Frontal cortex (tissue), 3 donors: ENCODE measurements at regions not wholly inside any gene's neighbourhood (a gene's known extent, or its start where the extent isn't known, plus 50 kb on each side); places are given as distances from the start of the nearest gene placed in this dataset.

Source experiments
- DNase-seq, 2 donors: peaks; one replicate each; pipeline ENCODE4 v3.0.0; 2012; ENCODE audit warnings: low spot score in 2 of 2
- FAIRE-seq: peaks from 2 replicates; lab custom pipeline; 2012; peaks lifted over from hg19 to GRCh38; lab: Jason Lieb, UNC
- donor health status: control.
- donor health status: control.
- donor health status: control.

- DNase-seq (no peak), FAIRE-seq (no peak)
These were observed 244.9 kb upstream of the BLID start for GRCh38 chr11:122360875-122361274.

- no peak for DNase-seq
- no peak for FAIRE-seq
These were observed 243.1 kb upstream of the BLID start for GRCh38 chr11:122359081-122359571.

GRCh38 chr11:122358292-122358691 lies 242.3 kb upstream of the BLID start:
- DNase-seq (no peak), FAIRE-seq (no peak)

DNA sequence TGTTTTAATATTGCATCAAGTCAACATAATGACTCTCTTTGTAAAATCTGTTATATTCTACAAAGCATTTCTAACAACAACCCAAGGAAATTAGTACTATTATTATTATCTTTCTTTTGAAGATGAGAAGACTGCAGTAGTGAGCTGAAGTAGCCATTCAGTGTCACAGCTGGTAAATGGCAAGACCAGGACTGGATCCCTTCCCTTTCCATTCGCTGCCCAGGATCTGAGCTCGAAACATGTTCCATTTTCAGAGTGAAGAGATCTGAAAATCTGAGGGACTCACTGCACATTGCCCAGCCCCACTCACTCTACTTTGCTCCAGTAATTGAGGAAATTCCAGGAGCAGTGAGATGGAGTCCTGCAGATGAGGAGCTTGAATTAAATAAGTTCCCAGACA lies 240.0 kb upstream of the BLID start:
- DNase-seq (no peak), FAIRE-seq (no peak)

- FAIRE-seq: no peak
- DNase-seq: no peak
These were observed 238.1 kb upstream of the BLID start for GRCh38 chr11:122354025-122354697.

DNA sequence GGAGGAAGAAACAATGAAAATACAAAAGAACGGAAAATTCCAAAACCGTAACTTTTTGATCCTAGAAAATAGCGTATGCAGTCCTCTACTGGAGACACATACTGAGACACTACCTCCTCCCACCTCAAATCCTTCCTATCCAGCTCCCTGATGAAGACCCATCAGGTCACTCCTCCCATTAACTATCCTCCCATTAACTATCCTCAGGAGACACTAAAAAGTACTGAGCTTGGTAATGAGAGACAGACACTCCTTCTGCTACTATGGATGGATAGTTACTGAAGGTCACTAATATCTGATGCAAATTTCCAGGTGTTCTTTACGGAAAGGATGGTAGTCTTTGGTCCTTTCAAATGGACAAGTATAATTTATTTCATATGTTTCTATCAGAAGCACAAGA lies 237.5 kb upstream of the BLID start:
- DNase-seq (no peak), FAIRE-seq (no peak)

DNA sequence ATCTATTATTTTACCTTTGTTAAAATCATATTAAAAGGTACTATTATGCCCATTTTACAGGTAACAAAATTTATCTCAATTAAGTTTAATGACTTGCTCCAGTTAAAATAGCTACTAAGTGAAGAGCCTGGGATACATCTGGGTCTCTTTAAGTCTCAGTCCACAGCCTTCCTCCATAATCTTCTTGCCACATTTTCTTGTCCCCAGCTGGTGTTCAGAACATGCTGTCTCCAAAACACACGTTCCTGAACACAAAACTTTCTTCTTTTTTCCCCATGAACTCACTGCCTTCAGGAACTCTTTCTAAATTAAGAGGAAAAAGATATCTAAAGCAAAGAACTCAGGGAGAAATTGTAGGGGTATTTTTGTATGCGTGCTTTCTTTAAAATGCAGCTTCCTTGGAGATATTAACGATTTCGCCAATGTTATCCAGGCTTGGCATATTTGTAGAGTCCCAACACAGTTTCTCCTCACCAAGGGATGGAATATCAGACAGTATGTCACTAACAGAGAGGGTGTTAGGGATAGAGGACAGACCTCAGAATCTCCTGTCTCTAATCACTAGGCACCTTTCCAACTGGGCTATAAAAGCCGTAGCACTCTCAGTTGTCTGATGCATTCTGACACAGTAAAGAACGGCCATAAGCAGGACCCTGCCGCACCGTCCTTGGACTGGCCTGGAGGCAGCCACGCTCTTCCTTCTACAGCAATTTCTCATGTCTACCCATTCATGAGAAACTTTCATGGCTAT lies 232.8 kb upstream of the BLID start:
- no peak for FAIRE-seq

GRCh38 chr11:122346006-122346405 lies 230.0 kb upstream of the BLID start:
- FAIRE-seq: no peak
- no peak for DNase-seq

More for the DNA sequence above, 232.8 kb upstream of the BLID start:
- no peak for DNase-seq

- FAIRE-seq (no peak), DNase-seq (no peak)
These were observed 229.6 kb upstream of the BLID start for GRCh38 chr11:122345586-122345985.

- FAIRE-seq: no peak
These were observed 228.2 kb upstream of the BLID start for GRCh38 chr11:122344215-122344614.

GRCh38 chr11:122343210-122343609 lies 227.2 kb upstream of the BLID start:
- FAIRE-seq (no peak), DNase-seq (no peak)

More at GRCh38 chr11:122344215-122344614, 228.2 kb upstream of the BLID start:
- DNase-seq: no peak

- FAIRE-seq: no peak
- DNase-seq: no peak
These were observed 226.2 kb upstream of the BLID start for GRCh38 chr11:122342089-122342744.

GRCh38 chr11:122341477-122341876 lies 225.5 kb upstream of the BLID start:
- DNase-seq: no peak
- FAIRE-seq: no peak

DNA sequence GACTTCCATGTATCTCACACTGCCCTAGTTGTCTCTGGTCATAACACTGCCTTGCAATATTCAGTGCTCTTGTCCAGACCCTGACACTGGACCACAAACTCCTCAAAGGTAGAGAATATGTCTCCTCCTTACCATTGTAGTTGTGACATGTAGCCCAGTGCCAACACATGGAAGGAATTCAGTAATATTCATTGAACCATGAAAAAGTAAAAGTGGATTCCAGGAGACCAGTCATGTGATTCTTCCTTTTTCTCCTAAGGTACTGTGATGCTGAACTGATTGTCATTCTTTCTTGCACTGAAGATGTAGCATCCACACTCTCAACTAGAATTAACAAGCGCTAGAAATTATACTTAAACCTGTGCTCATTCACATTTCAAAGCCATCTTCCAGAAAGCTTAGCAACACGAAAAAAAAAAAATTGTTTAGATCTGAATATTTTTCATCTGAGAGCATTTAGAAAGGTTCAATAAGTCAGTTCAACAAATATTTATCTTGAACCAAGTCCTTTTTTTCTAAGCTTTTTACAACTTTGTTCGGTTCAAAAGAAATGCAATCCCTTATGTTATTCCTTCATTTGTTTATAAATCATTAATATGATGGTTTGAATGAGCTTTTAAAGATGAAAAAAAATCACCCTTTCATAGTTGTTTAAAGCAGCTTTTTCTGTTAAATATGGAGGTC lies 224.7 kb upstream of the BLID start:
- DNase-seq (no peak), FAIRE-seq (no peak)

DNA sequence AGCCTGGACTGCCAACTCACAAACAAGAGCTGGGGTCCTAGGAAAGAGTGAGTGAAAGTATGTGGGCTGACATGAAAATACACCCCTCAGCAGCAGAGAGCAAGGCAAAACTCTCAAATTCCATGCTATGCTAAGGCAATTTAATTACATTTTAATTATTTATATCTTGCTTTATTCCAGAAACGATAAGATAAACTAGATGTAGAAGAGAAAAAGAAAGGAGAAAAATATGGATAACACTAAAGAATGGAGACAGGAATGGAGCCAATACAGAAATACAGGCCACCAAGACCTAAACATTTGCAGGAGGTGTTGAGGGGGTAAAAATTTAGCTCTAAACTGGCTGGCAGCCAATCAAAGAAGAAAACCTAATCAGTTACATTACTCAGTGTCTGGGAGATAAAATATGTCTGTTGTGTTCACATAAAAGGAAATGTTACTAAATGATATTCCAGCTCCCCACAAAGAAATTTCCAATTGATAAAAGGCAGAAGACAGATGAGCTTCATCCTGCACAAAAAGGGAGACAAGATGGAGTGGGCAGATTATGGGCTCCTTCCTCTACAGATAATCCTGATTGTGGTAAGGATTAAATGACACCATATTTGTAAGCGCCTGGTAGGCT lies 223.5 kb upstream of the BLID start:
- no peak for DNase-seq
- no peak for FAIRE-seq

DNA sequence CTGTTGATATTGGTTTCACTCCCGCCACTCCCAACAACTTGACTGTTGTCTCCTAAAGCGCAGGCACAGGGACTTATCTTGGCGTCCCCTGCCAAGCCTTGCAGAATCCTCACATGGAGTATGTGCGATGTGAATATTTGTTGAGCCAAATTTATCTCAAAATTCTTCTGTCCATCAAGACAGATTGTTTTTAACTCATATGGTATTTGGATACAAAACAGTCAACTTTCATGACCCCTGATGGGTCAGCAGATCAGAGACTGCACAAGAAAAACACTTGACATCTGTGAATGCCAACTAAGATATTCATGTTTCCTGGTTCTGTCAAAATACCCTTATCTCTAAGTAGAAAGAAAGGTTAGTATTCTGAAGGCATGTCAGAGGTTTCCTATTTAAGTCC lies 221.7 kb upstream of the BLID start:
- FAIRE-seq: no peak
- DNase-seq: no peak

DNA sequence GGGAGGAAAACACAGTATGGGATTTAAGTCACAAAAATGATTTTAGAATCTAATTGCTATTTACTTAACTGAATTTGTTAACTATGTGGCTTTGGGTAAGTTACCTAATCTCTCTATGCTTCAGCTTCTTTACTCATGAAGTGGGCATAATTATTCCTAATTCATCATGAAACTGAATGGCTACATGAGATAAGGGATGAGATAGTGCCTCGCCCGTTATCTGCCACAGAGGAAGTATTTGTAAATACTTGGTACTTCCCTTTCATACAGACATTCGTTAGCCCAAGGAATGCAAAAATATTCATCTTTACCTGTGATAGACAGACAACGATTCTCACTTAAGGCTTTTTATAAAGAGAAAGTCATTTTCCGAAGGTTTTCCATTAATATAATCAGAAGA lies 221.2 kb upstream of the BLID start:
- FAIRE-seq (no peak), DNase-seq (no peak)

GRCh38 chr11:122336706-122337105 lies 220.7 kb upstream of the BLID start:
- DNase-seq (no peak), FAIRE-seq (no peak)

- FAIRE-seq (no peak), DNase-seq (no peak)
These were observed 218.7 kb upstream of the BLID start for GRCh38 chr11:122334546-122335339.
